B cell (primary cell): ENCODE measurements at regions not wholly inside any gene's neighbourhood (a gene's known extent, or its start where the extent isn't known, plus 50 kb on each side); places are given as distances from the start of the nearest gene placed in this dataset.
"Not testable (repeated sequence)": the region's sequence is repeated elsewhere in the genome, so short reads cannot be mapped to it uniquely, and the experiment has no call there.

ENCODE experiments used
- EZH2 ChIP-seq: IDR thresholded peaks from 2 replicates; pipeline ENCODE4 v1.6.1; 2012; ENCODE audit warnings: borderline replicate concordance, low read depth, mild to moderate bottlenecking, moderate library complexity, low read length; ENCODE audit not compliant: insufficient read depth, poor library complexity, severe bottlenecking
- TF ChIP-seq, protein P1 (sequence below): fragments of 200-600 bp; IDR thresholded peaks from one replicate; pipeline ENCODE4 v1.8.0; 2022; ENCODE audit warnings: antibody characterized with exemption, mild to moderate bottlenecking

- not testable (repeated sequence) for TF ChIP-seq EZH2
- TF ChIP-seq, protein P1, sequence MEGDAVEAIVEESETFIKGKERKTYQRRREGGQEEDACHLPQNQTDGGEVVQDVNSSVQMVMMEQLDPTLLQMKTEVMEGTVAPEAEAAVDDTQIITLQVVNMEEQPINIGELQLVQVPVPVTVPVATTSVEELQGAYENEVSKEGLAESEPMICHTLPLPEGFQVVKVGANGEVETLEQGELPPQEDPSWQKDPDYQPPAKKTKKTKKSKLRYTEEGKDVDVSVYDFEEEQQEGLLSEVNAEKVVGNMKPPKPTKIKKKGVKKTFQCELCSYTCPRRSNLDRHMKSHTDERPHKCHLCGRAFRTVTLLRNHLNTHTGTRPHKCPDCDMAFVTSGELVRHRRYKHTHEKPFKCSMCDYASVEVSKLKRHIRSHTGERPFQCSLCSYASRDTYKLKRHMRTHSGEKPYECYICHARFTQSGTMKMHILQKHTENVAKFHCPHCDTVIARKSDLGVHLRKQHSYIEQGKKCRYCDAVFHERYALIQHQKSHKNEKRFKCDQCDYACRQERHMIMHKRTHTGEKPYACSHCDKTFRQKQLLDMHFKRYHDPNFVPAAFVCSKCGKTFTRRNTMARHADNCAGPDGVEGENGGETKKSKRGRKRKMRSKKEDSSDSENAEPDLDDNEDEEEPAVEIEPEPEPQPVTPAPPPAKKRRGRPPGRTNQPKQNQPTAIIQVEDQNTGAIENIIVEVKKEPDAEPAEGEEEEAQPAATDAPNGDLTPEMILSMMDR: not testable (repeated sequence)
These were observed 1692.0 kb downstream of the SPATA31A7 start for GRCh38 chr9:62881811-62882210.
